Fibroblast of villous mesenchyme (primary cell): ENCODE measurements at regions not wholly inside any gene's neighbourhood (a gene's known extent, or its start where the extent isn't known, plus 50 kb on each side); places are given as distances from the start of the nearest gene placed in this dataset.

Experiments used
- DNase-seq: peaks from one replicate; pipeline ENCODE4 v3.0.0-alpha.2; 2010; ENCODE audit warnings: low read depth
- H3K4me3 ChIP-seq: 2 replicates; pipeline ENCODE4 v1.5.1; 2011; ENCODE audit warnings: low read depth, mild to moderate bottlenecking, low read length
- TF ChIP-seq, protein P1 (sequence below): IDR thresholded peaks from 2 replicates; pipeline ENCODE4 v1.5.1; 2012; ENCODE audit warnings: low read depth, mild to moderate bottlenecking, low read length; ENCODE audit not compliant: insufficient read depth

DNA sequence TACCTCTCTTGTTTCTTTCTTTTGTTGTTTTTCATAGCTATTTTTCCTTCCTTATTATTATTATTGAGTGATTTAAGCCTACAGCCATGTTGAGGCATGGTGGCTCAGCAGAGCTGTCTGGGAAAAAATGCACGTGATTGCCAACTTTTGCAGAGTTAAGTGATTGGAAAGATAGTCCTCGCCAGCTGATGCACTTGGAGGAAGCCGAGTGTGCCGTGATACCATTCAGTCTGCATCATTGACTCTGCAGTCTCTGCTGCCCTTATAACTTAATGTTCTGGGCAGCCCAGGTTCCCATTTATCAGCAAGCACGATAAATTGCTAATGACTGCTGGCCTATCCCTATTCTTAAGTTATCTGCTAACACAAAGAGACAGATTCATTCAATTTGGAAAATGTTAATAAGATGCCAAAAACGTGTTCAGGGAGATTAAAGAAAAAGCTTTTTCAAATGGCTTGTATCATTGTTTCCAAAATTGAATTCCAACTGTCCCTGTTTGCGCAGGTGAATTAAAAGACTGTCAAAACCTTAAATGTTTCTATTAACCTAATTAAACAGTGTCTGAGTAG is 232.9 kb upstream of the NPY start:
- no peak for DNase-seq
- no peak overlapping the region for H3K4me3 ChIP-seq
- TF ChIP-seq, protein P1, sequence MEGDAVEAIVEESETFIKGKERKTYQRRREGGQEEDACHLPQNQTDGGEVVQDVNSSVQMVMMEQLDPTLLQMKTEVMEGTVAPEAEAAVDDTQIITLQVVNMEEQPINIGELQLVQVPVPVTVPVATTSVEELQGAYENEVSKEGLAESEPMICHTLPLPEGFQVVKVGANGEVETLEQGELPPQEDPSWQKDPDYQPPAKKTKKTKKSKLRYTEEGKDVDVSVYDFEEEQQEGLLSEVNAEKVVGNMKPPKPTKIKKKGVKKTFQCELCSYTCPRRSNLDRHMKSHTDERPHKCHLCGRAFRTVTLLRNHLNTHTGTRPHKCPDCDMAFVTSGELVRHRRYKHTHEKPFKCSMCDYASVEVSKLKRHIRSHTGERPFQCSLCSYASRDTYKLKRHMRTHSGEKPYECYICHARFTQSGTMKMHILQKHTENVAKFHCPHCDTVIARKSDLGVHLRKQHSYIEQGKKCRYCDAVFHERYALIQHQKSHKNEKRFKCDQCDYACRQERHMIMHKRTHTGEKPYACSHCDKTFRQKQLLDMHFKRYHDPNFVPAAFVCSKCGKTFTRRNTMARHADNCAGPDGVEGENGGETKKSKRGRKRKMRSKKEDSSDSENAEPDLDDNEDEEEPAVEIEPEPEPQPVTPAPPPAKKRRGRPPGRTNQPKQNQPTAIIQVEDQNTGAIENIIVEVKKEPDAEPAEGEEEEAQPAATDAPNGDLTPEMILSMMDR, result no peak

DNA sequence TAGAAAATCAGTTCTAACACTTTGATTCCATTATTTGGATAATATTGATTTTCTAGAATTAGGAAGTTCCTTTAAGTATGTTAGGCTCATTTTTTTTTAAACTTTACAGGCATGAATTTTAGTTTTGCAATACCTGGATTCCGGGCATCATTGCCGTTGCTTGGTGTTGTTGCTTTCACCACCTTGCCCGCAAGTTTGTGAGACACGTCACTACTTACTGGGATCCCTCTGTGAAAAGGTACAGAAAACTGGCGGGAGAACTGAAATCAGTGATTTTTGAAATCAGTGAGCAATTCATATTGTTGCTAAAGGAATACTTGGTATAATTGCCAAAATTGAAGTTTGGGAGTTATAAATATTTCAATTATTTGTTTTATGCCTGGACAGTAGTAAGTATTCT is 232.3 kb upstream of the NPY start:
- no peak overlapping the region for H3K4me3 ChIP-seq
- TF ChIP-seq, protein P1, result no peak
- DNase-seq, result no peak

GRCh38 chr7:24052572-24053260 is 231.3 kb upstream of the NPY start:
- TF ChIP-seq, protein P1, result no peak
- no peak overlapping the region for H3K4me3 ChIP-seq
- peak; percentile 74 for DNase-seq

DNA sequence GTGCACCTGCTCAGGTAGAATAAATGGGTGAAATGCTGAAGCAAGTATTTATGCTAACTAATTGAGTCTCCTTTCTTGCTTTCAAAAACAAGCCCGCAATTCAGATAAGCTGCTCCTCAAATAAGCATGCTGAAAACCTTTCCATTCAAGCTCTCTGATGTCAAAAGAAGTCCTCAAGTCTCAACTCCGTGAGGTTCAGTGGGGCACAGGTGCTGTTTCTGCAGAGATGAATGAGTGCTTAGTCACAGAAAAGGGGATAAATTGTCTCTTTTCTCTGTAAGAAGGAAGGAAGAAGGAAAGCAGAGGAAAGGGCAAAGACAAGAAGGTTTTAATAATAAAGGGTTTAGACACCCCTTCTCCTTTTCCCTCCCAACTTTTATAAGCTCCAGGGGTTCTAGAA is 229.8 kb upstream of the NPY start:
- H3K4me3 ChIP-seq, result no peak overlapping the region
- no peak for DNase-seq
- TF ChIP-seq, protein P1, result no peak

DNA sequence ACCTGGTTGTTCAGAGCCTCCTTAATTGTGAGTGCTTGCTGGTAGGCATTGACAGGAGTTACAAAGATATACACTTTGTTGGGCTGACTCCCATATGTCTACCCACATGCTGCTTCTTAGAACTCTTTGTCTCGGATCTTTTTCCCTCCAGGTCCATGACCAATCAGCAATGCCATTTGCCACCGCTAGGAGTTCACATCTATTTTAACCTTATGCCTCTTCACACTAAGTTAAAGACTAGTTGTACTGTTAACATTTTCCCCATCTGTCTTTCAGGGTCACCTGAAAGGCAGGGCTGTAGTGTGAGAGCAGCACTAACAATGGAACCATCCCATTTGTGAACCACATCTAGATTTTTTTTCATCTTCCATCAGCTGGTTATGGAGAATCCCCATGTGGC is 226.7 kb upstream of the NPY start:
- no peak for DNase-seq
- TF ChIP-seq, protein P1, result peak; percentile 16
- H3K4me3 ChIP-seq, result no peak overlapping the region

DNA sequence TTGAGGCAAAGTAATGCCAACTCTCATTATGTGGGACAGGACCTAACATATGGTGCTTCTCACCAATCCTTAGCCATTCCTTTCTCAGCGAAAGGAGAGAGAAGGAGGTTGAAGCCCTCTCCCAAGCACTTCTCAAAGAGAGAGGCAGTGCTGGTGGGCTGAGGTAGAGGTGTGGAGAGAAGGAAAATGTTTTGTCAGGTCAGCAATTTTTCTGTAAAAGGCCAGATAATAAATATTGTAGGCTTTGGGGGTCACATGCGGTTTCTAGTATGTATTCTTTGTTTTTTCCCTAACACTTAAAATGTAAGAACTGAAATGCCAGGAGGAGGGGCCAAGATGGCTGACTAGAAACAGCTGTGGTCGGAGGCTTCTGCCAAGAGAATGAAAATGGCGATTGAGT is 225.0 kb upstream of the NPY start:
- no peak for DNase-seq
- TF ChIP-seq, protein P1, result no peak
- no peak overlapping the region for H3K4me3 ChIP-seq

DNA sequence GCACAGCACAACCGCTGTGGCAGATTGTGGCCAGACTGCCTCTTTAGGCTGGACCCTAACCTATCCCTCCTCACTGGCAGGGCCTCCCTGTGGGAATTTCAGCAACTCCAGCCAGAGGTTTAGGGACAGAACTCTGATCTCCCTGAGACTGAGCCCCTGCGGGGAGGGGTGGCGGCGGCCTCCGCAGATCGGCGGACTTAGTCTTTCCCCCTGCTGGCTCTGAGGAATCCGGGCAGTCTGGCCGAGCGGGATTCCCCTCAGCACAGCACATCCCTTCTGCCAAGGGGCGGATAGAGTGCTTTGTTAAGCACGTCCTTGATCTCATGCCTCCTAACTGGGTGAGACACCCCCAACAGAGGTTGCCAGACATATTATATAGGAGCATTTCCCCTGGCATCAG is 224.2 kb upstream of the NPY start:
- TF ChIP-seq, protein P1, result no peak
- no peak overlapping the region for H3K4me3 ChIP-seq
- no peak for DNase-seq
